ENCODE measurements at regions not wholly inside any gene's neighbourhood (a gene's known extent, or its start where the extent isn't known, plus 50 kb on each side); places are given as distances from the start of the nearest gene placed in this dataset.

DNA sequence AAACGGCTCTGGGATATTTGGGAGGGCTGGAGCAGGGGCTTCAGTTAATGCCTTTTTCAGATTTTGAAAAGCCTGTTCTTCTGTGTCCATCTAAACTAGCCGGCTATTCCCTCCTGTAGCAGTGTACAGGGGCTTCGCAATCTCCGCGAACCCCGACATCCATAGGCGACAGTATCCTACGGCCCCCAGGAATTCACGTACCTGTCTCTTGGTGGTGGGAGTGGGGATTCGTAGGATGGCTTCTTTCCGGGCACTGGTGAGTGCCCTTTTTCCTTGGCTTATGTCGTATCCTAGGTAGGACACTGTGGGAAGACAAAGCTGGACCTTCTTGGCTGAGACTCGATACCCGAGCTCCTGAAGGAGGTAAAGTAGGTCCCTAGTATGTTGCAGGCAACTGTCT lies 153.1 kb downstream of the TRIM27 start:
- TF ChIP-seq POLR2A (IDR thresholded peaks at IDR 0.05) (no peak), CTCF (IDR thresholded peaks at IDR 0.05) (no peak), EP300 (IDR thresholded peaks at IDR 0.05) (no peak)

Measured in ovary (tissue), 3 donors.